ENCODE measurements at regions not wholly inside any gene's neighbourhood (a gene's known extent, or its start where the extent isn't known, plus 50 kb on each side); places are given as distances from the start of the nearest gene placed in this dataset.

- H3K4me3 ChIP-seq (ENCODE audit: low read depth, low read length, poor library complexity, severe bottlenecking), result no peak overlapping the region
- intact Hi-C loops (cut with micrococcal nuclease; ENCODE audit: unreplicated experiment), result no loop called here
- H3K4me1 ChIP-seq (ENCODE audit: insufficient read depth, low read length, poor library complexity, severe bottlenecking), result no peaks in the 10 kb centered on the region
- CTCF ChIA-PET, result no interaction called here
- no peaks in the 10 kb centered on the region for H3K27me3 ChIP-seq (replicated peaks; ENCODE audit: insufficient read depth, low read depth, low read length, poor library complexity)
- DNase-seq (ENCODE audit: low spot score), result peak; percentile 39
- TF ChIP-seq EZH2 (IDR thresholded peaks at IDR 0.05; ENCODE audit: borderline replicate concordance, low read depth, low read length, poor library complexity, severe bottlenecking) (no peak), CTCF (conservative IDR thresholded peaks at IDR 0.05; ENCODE audit: low read depth, low read length) (no peak)
- no peaks in the 10 kb centered on the region for H3K36me3 ChIP-seq (ENCODE audit: insufficient read depth, low read length, poor library complexity, severe bottlenecking)
- POLR2A ChIA-PET (ENCODE audit: low non-redundant PET), result no interaction called here
- no peak overlapping the region for H3K27ac ChIP-seq (ENCODE audit: low read depth, low read length, poor library complexity, severe bottlenecking)
- BruUV-seq (replicated peaks), result no TSS peak
- peaks cover 8% of the 10 kb centered on the region for H3K9me3 ChIP-seq (ENCODE audit: low read depth, low read length, poor library complexity, severe bottlenecking)
Observed at GRCh38 chr4:101708293-101709039, 82.1 kb upstream of the BANK1 start.

GRCh38 chr4:101707596-101707995 lies 82.9 kb upstream of the BANK1 start:
- H3K9me3 ChIP-seq (ENCODE audit: low read depth, low read length, poor library complexity, severe bottlenecking), result peaks cover 8% of the 10 kb centered on the region
- POLR2A ChIA-PET (ENCODE audit: low non-redundant PET), result no interaction called here
- no TSS peak for BruUV-seq (replicated peaks)
- no peaks in the 10 kb centered on the region for H3K27me3 ChIP-seq (replicated peaks; ENCODE audit: insufficient read depth, low read depth, low read length, poor library complexity)
- no peak for DNase-seq (ENCODE audit: low spot score)
- CTCF ChIA-PET, result no interaction called here
- intact Hi-C loops (cut with micrococcal nuclease; ENCODE audit: unreplicated experiment), result no loop called here
- no peak overlapping the region for H3K27ac ChIP-seq (ENCODE audit: low read depth, low read length, poor library complexity, severe bottlenecking)
- H3K4me1 ChIP-seq (ENCODE audit: insufficient read depth, low read length, poor library complexity, severe bottlenecking), result no peaks in the 10 kb centered on the region
- H3K4me3 ChIP-seq (ENCODE audit: low read depth, low read length, poor library complexity, severe bottlenecking), result no peak overlapping the region
- TF ChIP-seq CTCF (conservative IDR thresholded peaks at IDR 0.05; ENCODE audit: low read depth, low read length) (no peak), EZH2 (IDR thresholded peaks at IDR 0.05; ENCODE audit: borderline replicate concordance, low read depth, low read length, poor library complexity, severe bottlenecking) (no peak)
- H3K36me3 ChIP-seq (ENCODE audit: insufficient read depth, low read length, poor library complexity, severe bottlenecking), result no peaks in the 10 kb centered on the region

DNA sequence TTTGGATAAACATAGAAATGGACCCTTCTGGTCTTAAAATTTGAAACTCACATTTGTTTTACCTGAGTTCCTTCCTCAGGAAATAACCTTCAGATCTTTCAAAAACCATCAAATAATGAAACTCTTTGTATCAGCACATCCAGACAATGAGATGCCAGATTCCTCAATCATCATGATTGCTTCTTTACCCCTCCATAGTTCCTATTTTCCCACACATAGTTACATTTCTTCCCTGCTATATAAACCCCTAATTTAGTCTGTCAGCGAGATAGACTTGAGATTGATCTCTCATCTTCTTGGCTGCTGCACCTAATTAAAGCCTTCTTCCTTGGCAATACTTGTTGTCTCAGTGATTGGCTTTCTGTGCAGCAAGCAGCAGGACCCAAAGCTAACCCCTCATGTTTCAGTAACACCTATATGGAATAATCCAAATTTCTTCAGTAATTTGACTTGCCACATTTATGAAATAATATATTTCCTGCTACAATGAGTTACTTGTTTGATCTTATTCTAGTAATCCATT lies 83.9 kb upstream of the BANK1 start:
- CTCF ChIA-PET, result no interaction called here
- no TSS peak for BruUV-seq (replicated peaks)
- intact Hi-C loops (cut with micrococcal nuclease; ENCODE audit: unreplicated experiment), result no loop called here
- no peaks in the 10 kb centered on the region for H3K27me3 ChIP-seq (replicated peaks; ENCODE audit: insufficient read depth, low read depth, low read length, poor library complexity)
- no peak for DNase-seq (ENCODE audit: low spot score)
- no peak overlapping the region for H3K27ac ChIP-seq (ENCODE audit: low read depth, low read length, poor library complexity, severe bottlenecking)
- peaks cover 1% of the 10 kb centered on the region for H3K4me1 ChIP-seq (ENCODE audit: insufficient read depth, low read length, poor library complexity, severe bottlenecking)
- no peak overlapping the region for H3K4me3 ChIP-seq (ENCODE audit: low read depth, low read length, poor library complexity, severe bottlenecking)
- H3K9me3 ChIP-seq (ENCODE audit: low read depth, low read length, poor library complexity, severe bottlenecking), result peaks cover 8% of the 10 kb centered on the region
- TF ChIP-seq EZH2 (IDR thresholded peaks at IDR 0.05; ENCODE audit: borderline replicate concordance, low read depth, low read length, poor library complexity, severe bottlenecking) (no peak), CTCF (conservative IDR thresholded peaks at IDR 0.05; ENCODE audit: low read depth, low read length) (no peak)
- no peaks in the 10 kb centered on the region for H3K36me3 ChIP-seq (ENCODE audit: insufficient read depth, low read length, poor library complexity, severe bottlenecking)
- POLR2A ChIA-PET (ENCODE audit: low non-redundant PET), result no interaction called here

All from A673 (cell line).